ENCODE measurements at regions not wholly inside any gene's neighbourhood (a gene's known extent, or its start where the extent isn't known, plus 50 kb on each side); places are given as distances from the start of the nearest gene placed in this dataset.

DNA sequence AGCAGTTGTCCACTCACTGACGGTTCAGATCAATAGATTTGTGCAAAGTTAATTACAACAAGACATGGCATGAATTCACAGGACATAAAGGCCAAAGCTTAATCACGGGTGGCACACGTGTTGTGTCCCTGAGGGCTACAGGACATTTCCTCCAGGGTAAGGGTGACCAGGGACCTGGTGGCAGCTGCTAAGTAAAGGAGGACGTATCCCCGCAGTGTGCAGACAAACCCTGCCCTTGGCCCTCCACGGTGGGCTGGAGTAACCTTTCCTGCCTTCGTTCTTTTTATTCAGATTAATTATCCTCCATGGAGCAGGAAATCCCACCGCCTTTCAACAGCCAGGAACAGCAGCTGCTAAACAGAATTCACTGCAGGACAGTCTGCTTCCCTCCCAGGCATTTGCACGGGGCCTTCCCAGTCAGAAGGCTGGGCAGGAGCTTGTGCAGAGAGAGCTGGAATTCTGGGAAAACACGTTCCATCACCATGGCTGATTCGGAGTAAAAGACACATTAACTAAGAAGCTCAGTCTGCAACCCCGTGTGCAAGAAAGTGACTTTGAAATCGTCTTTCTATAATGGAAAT lies 289.9 kb upstream of the SFSWAP start:
- DNase-seq (ENCODE audit: extremely low read depth, low read depth) = no peak
- H3K4me3 ChIP-seq (replicated peaks; ENCODE audit: low read depth, low read length) = no peak overlapping the region
- TF ChIP-seq, protein P1, sequence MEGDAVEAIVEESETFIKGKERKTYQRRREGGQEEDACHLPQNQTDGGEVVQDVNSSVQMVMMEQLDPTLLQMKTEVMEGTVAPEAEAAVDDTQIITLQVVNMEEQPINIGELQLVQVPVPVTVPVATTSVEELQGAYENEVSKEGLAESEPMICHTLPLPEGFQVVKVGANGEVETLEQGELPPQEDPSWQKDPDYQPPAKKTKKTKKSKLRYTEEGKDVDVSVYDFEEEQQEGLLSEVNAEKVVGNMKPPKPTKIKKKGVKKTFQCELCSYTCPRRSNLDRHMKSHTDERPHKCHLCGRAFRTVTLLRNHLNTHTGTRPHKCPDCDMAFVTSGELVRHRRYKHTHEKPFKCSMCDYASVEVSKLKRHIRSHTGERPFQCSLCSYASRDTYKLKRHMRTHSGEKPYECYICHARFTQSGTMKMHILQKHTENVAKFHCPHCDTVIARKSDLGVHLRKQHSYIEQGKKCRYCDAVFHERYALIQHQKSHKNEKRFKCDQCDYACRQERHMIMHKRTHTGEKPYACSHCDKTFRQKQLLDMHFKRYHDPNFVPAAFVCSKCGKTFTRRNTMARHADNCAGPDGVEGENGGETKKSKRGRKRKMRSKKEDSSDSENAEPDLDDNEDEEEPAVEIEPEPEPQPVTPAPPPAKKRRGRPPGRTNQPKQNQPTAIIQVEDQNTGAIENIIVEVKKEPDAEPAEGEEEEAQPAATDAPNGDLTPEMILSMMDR (IDR thresholded peaks at IDR 0.05; ENCODE audit: low read depth, low read length, missing control alignments) = no peak

DNA sequence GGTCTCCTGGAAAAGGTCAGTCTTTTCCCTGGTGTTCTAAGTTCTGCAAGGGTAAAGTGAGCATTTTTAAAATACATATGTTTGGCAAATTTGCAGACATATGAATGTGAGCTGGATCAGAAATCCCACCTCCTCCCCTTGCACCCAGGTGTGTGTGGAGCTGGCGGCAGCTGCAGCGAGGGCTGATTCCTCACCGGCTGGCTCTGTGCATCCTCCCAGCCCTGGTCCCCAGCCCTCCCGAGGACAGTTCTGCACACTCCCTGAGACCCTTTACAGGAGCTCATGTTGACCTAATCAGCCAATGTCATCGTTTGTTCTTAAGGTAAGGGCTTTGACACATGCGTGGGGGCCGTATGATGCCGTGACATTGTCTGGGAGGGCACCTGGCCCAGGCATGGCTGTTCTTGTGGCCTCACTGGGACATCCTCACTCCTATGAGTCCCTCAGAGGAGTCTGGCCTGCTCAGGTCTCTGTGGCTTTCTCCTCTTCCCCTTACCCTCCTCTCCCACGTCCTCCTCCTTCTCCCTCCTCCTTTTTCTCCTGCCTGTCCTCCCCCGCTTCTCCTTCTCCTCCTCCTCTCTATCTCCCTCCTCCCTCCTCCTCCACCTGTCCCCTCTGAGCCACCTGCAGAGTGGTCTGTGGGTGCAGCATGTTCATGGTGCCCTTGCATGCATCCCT lies 289.2 kb upstream of the SFSWAP start:
- TF ChIP-seq, protein P1 (IDR thresholded peaks at IDR 0.05; ENCODE audit: low read depth, low read length, missing control alignments) = no peak
- no peak for DNase-seq (ENCODE audit: extremely low read depth, low read depth)
- no peak overlapping the region for H3K4me3 ChIP-seq (replicated peaks; ENCODE audit: low read depth, low read length)

DNA sequence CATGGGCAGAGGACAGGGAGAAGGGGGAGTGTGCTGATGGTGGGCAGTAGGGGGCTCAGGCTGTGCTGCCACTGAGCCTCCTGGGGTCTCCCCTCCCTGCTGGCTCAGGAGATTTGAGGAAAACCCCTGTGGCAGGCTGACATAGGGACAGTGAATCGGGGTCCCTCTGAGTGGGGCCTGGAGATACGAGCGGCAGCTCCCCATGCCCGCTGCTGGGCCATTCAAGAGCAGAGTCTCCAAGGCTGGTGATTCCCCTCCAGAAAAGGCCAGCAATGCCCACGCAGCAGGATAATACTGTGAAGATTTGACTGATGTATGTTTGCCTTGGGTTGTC lies 288.7 kb upstream of the SFSWAP start:
- no peak for DNase-seq (ENCODE audit: extremely low read depth, low read depth)
- no peak overlapping the region for H3K4me3 ChIP-seq (replicated peaks; ENCODE audit: low read depth, low read length)
- TF ChIP-seq, protein P1 (IDR thresholded peaks at IDR 0.05; ENCODE audit: low read depth, low read length, missing control alignments) = no peak

DNA sequence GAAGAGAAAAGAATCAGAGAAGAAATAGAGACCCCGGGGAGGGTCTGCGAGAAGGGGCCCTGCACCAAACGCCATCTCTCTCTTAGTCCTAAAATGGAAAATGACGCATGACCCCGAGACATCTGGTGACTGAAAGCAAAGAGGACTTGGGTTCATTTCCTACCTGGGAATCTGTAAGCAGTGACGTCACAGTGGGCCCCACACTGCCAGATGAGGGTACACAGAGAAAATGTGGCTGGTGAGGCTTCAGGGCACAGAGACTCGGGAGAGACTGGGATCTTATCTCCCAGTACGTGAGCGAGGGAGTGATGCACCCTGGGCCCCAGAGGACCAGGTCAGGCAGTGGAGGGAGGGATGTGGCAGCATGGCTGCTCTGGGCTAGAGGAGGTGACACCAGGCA lies 288.1 kb upstream of the SFSWAP start:
- DNase-seq (ENCODE audit: extremely low read depth, low read depth) = no peak
- TF ChIP-seq, protein P1 (IDR thresholded peaks at IDR 0.05; ENCODE audit: low read depth, low read length, missing control alignments) = no peak
- no peak overlapping the region for H3K4me3 ChIP-seq (replicated peaks; ENCODE audit: low read depth, low read length)

DNA sequence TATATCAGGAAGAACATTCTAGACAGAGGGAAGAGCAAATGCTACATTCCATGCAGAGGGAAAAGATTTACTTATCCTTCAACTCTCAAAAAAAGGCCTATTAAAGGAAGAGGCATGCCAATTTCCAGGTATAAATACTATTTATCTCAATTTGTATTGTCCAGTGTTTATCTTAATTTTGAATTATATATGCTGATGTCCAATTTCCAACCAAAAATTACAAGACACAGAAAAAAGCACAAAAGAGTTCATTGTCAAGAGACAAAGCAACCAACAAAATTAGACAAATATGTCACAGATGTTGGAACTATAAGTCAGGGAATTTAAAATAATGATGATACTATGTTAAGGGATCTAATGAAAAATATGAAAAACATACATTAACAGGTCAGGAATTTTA lies 286.6 kb upstream of the SFSWAP start:
- TF ChIP-seq, protein P1 (IDR thresholded peaks at IDR 0.05; ENCODE audit: low read depth, low read length, missing control alignments) = no peak
- no peak for DNase-seq (ENCODE audit: extremely low read depth, low read depth)
- no peak overlapping the region for H3K4me3 ChIP-seq (replicated peaks; ENCODE audit: low read depth, low read length)

DNA sequence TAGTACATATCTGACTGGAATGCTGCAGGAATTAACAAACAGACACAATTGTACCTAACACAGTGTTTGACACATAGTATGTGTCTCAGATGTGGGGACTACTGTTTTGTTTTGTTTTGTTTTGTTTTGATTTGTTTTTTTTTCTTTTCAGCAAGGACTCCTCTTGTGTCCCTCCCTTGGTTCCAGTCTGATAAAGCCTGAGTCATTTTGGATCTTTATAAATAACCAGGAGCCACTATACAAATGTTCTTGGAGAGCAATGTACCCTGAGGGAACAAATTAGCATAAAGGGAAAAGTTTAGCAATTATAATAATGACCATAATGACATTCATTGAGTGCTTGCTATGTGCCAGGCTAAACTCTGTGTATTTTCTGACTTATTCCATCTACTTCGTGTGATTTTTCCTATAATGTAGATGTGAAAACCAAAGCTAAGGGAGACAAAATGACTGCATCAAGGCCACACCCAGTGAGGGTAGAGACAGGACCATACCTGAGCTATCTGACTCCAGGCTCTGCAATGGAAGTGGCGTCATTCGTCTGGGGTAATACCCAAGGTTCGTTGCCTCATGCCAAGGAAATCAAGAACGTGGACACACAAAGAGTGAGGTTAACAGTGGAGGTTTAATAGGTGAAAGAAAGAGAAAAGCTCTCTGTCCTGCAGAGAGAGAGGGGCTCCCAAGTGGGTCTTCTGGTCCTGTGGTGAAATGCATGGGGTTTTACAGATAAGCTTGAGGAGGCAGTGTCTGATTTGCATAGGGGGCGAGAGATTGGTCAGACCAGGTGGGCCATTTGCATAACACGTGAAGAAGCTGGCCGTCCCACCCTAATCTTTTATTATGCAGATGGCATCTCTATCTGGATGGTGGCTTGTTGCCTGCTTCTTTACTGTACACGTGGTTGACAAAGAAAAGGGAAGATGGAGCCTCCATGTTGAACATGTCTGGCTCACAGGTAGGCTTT lies 285.5 kb upstream of the SFSWAP start:
- TF ChIP-seq, protein P1 (IDR thresholded peaks at IDR 0.05; ENCODE audit: low read depth, low read length, missing control alignments) = no peak
- H3K4me3 ChIP-seq (replicated peaks; ENCODE audit: low read depth, low read length) = no peak overlapping the region
- DNase-seq (ENCODE audit: extremely low read depth, low read depth) = no peak

Data from HFF-Myc (cell line).